ENCODE measurements at regions not wholly inside any gene's neighbourhood (a gene's known extent, or its start where the extent isn't known, plus 50 kb on each side); places are given as distances from the start of the nearest gene placed in this dataset.

DNA sequence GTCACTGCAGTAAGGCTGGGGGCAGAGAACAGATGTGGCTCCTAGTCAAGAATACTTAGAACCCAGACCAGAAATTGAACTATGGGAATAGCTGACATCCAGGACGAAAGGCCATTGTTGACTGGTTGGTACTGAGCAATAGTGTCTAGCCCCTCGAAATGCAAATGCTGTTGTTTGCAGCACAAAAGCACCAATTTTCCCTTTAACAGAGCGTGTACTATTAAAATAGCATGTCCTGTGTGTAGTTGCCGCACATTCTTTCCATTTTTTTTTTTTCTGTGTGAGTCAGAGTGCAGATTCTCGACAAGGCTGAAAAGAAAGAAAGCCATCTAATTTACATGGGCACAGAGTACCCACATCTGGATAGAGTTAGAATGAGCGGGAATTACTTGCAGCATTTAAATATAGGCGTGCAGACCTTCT lies 302.4 kb downstream of the PTEN start:
- no peaks in the 10 kb centered on the region for H3K79me1 ChIP-seq (ENCODE audit: low read depth, low read length)

DNA sequence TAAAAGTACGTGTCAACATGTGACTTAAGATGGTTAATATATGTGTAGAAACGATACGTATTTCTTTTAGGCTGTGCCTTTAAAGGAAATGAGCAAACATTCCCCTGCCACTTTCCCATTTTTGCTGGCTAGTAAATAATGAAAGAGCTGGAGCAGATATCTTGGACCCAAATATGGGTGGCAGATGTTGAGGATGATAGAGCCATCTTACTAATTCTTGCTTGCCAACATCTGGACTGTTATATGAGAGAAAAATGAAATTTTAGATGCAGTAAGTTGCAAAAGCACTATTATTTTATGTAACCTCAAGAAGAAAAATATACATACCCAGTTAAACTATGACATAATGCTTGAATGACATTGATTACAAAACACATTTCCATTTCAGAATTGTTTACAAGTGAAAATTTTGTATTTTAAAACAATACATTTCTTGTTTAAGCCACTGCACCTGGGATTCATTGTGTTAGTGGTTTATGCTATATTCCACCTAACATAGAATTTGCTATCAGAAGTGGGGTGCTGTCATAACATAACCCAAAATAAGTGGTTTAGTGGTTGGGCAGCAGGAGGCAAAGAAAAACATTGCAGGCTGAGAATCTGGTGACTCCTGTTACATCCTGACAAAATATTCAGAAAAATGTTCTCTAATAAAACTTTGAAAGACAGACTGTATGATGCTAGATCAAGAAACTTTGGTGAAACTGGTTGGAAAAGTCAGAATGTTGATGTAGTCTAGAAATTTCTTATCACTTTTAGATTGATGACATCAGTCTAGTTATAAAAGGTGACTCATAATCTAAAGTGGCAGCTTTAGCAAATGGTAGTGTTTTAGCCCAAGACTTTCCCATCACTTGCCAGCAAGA lies 305.0 kb downstream of the PTEN start:
- H3K4me2 ChIP-seq (ENCODE audit: insufficient read depth, low read length, poor library complexity, severe bottlenecking): no peak overlapping the region
- no peak overlapping the region for H2BK5ac ChIP-seq (ENCODE audit: low read length)
- no peak overlapping the region for H3K23ac ChIP-seq (ENCODE audit: low read depth, low read length, poor library complexity)
- H3K14ac ChIP-seq (ENCODE audit: low read length): no peak overlapping the region
- H3K36me3 ChIP-seq (replicated peaks in 1 of 2; ENCODE audit: control insufficient read depth in 2 of 2, insufficient read depth in 2 of 2, low read length in 2 of 2): no peaks in the 10 kb centered on the region
- H3K9ac ChIP-seq (ENCODE audit: low read depth, low read length, poor library complexity): no peak overlapping the region
- H2BK120ac ChIP-seq (ENCODE audit: low read depth, low read length): no peak overlapping the region
- no peak overlapping the region for H4K91ac ChIP-seq (ENCODE audit: low read depth, low read length, poor library complexity)
- no peak for DNase-seq (ENCODE audit: low spot score)
- WGBS, 2 donors (ENCODE audit: extremely low coverage in 2 of 2, insufficient read length in 2 of 2, insufficient replicate concordance in 1 of 2): no CpG with 5 or more reads among the region's 3 CpGs
- H2AFZ ChIP-seq (ENCODE audit: low read length): no peak overlapping the region
- no peak overlapping the region for H3K4me3 ChIP-seq (ENCODE audit: low read length in 2 of 2)
- no peak overlapping the region for H4K8ac ChIP-seq (ENCODE audit: low read depth, low read length)
- H2BK12ac ChIP-seq (ENCODE audit: low read length): no peak overlapping the region
- H3K9me3 ChIP-seq (replicated peaks in 1 of 2; ENCODE audit: control insufficient read depth in 2 of 2, insufficient read depth in 1 of 2, low read depth in 1 of 2, low read length in 2 of 2): no peaks in the 10 kb centered on the region
- H3K18ac ChIP-seq (ENCODE audit: low read length): no peak overlapping the region
- no peak overlapping the region for H2AK5ac ChIP-seq (ENCODE audit: low read depth, low read length)
- no peaks in the 10 kb centered on the region for H3K79me1 ChIP-seq (ENCODE audit: low read depth, low read length)
- H3K27ac ChIP-seq (replicated peaks; ENCODE audit: low read length): no peak overlapping the region
- peaks cover 0 to 2% of the 10 kb centered on the region in 2 donors for H3K4me1 ChIP-seq (ENCODE audit: control insufficient read depth in 2 of 2, insufficient read depth in 1 of 2, low read depth in 1 of 2, low read length in 2 of 2)
- H2BK15ac ChIP-seq (ENCODE audit: low read length): no peak overlapping the region
- no peak overlapping the region for H3K4ac ChIP-seq (ENCODE audit: low read length)
- no peaks in the 10 kb centered on the region for H3K27me3 ChIP-seq (ENCODE audit: control insufficient read depth in 3 of 3, insufficient read depth in 3 of 3, low read depth in 1 of 3, low read length in 3 of 3)

More for the DNA sequence above, 302.4 kb downstream of the PTEN start:
- no peak overlapping the region for H2AK5ac ChIP-seq (ENCODE audit: low read depth, low read length)
- DNase-seq (ENCODE audit: low spot score): no peak
- no peaks in the 10 kb centered on the region for H3K9me3 ChIP-seq (replicated peaks in 1 of 2; ENCODE audit: control insufficient read depth in 2 of 2, insufficient read depth in 1 of 2, low read depth in 1 of 2, low read length in 2 of 2)
- no CpG with 5 or more reads among the region's 7 CpGs for WGBS, 2 donors (ENCODE audit: extremely low coverage in 2 of 2, insufficient read length in 2 of 2, insufficient replicate concordance in 1 of 2)
- H3K4me3 ChIP-seq (ENCODE audit: low read length in 2 of 2): no peak overlapping the region
- H3K4me2 ChIP-seq (ENCODE audit: insufficient read depth, low read length, poor library complexity, severe bottlenecking): no peak overlapping the region
- H3K23ac ChIP-seq (ENCODE audit: low read depth, low read length, poor library complexity): no peak overlapping the region
- no peak overlapping the region for H3K9ac ChIP-seq (ENCODE audit: low read depth, low read length, poor library complexity)
- H2BK5ac ChIP-seq (ENCODE audit: low read length): no peak overlapping the region
- H2BK120ac ChIP-seq (ENCODE audit: low read depth, low read length): no peak overlapping the region
- H4K8ac ChIP-seq (ENCODE audit: low read depth, low read length): no peak overlapping the region
- H2BK15ac ChIP-seq (ENCODE audit: low read length): no peak overlapping the region
- H3K36me3 ChIP-seq (replicated peaks in 1 of 2; ENCODE audit: control insufficient read depth in 2 of 2, insufficient read depth in 2 of 2, low read length in 2 of 2): no peaks in the 10 kb centered on the region
- H3K18ac ChIP-seq (ENCODE audit: low read length): no peak overlapping the region
- H3K27me3 ChIP-seq (ENCODE audit: control insufficient read depth in 3 of 3, insufficient read depth in 3 of 3, low read depth in 1 of 3, low read length in 3 of 3): no peaks in the 10 kb centered on the region
- H4K91ac ChIP-seq (ENCODE audit: low read depth, low read length, poor library complexity): no peak overlapping the region
- peaks cover 0 to 2% of the 10 kb centered on the region in 2 donors for H3K4me1 ChIP-seq (ENCODE audit: control insufficient read depth in 2 of 2, insufficient read depth in 1 of 2, low read depth in 1 of 2, low read length in 2 of 2)
- H2BK12ac ChIP-seq (ENCODE audit: low read length): no peak overlapping the region
- H3K14ac ChIP-seq (ENCODE audit: low read length): no peak overlapping the region
- H2AFZ ChIP-seq (ENCODE audit: low read length): no peak overlapping the region
- H3K27ac ChIP-seq (replicated peaks; ENCODE audit: low read length): no peak overlapping the region
- no peak overlapping the region for H3K4ac ChIP-seq (ENCODE audit: low read length)

DNA sequence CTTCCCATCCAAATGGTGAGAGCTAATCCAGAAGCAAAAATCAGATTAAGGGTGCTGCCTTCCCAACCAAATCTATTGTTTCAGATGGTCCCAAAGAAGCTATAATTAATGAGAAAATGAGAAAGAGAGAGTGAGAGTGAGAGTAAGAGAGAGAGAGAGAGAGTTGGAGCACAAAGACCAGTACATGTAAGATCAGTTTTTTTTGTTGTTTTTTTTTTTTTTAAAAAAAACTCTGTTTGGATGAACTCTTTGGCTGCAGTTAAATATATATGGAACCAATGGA lies 305.6 kb downstream of the PTEN start:
- Histone ChIP-seq H3K4me3 (ENCODE audit: low read length in 2 of 2) (no peak overlapping the region), H2AK5ac (ENCODE audit: low read depth, low read length) (no peak overlapping the region), H4K91ac (ENCODE audit: low read depth, low read length, poor library complexity) (no peak overlapping the region), H3K36me3 (replicated peaks in 1 of 2; ENCODE audit: control insufficient read depth in 2 of 2, insufficient read depth in 2 of 2, low read length in 2 of 2) (no peaks in the 10 kb centered on the region), H2BK15ac (ENCODE audit: low read length) (no peak overlapping the region), H4K8ac (ENCODE audit: low read depth, low read length) (no peak overlapping the region), H3K27ac (replicated peaks; ENCODE audit: low read length) (no peak overlapping the region), H3K4ac (ENCODE audit: low read length) (no peak overlapping the region), H2AFZ (ENCODE audit: low read length) (no peak overlapping the region), H3K27me3 (ENCODE audit: control insufficient read depth in 3 of 3, insufficient read depth in 3 of 3, low read depth in 1 of 3, low read length in 3 of 3) (no peaks in the 10 kb centered on the region), H3K23ac (ENCODE audit: low read depth, low read length, poor library complexity) (no peak overlapping the region), H3K14ac (ENCODE audit: low read length) (no peak overlapping the region), H3K79me1 (ENCODE audit: low read depth, low read length) (no peaks in the 10 kb centered on the region), H3K18ac (ENCODE audit: low read length) (no peak overlapping the region), H3K9ac (ENCODE audit: low read depth, low read length, poor library complexity) (no peak overlapping the region), H2BK120ac (ENCODE audit: low read depth, low read length) (no peak overlapping the region), H3K4me2 (ENCODE audit: insufficient read depth, low read length, poor library complexity, severe bottlenecking) (no peak overlapping the region), H3K4me1 (ENCODE audit: control insufficient read depth in 2 of 2, insufficient read depth in 1 of 2, low read depth in 1 of 2, low read length in 2 of 2) (peaks cover 0 to 2% of the 10 kb centered on the region in 2 donors), H2BK5ac (ENCODE audit: low read length) (no peak overlapping the region), H3K9me3 (replicated peaks in 1 of 2; ENCODE audit: control insufficient read depth in 2 of 2, insufficient read depth in 1 of 2, low read depth in 1 of 2, low read length in 2 of 2) (no peaks in the 10 kb centered on the region), H2BK12ac (ENCODE audit: low read length) (no peak overlapping the region)
- DNase-seq (ENCODE audit: low spot score): no peak

DNA sequence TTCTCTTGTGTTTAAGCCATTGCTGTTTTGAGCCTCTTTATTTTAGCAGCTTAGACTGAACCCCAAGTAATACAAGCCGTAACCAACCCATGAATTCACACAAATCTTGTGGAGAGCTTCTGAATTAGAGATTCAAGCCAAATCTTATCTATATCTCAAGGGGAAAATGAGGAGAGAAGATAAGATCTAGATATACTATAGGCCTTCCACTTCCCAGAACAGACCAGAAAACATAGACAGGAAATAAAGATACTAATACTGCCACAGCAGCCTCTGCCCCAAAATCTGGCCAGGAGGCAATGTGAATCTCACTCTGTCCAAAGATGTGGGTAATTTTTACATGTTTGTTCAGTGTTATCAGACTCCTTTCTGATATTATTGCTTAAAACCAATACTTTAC lies 307.2 kb downstream of the PTEN start:
- no peaks in the 10 kb centered on the region for H3K9me3 ChIP-seq (replicated peaks in 1 of 2; ENCODE audit: control insufficient read depth in 2 of 2, insufficient read depth in 1 of 2, low read depth in 1 of 2, low read length in 2 of 2)
- no peak overlapping the region for H2BK12ac ChIP-seq (ENCODE audit: low read length)
- H3K18ac ChIP-seq (ENCODE audit: low read length): no peak overlapping the region
- no peaks in the 10 kb centered on the region for H3K79me1 ChIP-seq (ENCODE audit: low read depth, low read length)
- no CpG with 5 or more reads among the region's 1 CpG for WGBS, 2 donors (ENCODE audit: extremely low coverage in 2 of 2, insufficient read length in 2 of 2, insufficient replicate concordance in 1 of 2)
- no peak overlapping the region for H3K9ac ChIP-seq (ENCODE audit: low read depth, low read length, poor library complexity)
- no peak overlapping the region for H3K14ac ChIP-seq (ENCODE audit: low read length)
- H3K27me3 ChIP-seq (ENCODE audit: control insufficient read depth in 3 of 3, insufficient read depth in 3 of 3, low read depth in 1 of 3, low read length in 3 of 3): no peaks in the 10 kb centered on the region
- H2BK120ac ChIP-seq (ENCODE audit: low read depth, low read length): no peak overlapping the region
- no peak overlapping the region for H3K4me2 ChIP-seq (ENCODE audit: insufficient read depth, low read length, poor library complexity, severe bottlenecking)
- no peak overlapping the region for H4K91ac ChIP-seq (ENCODE audit: low read depth, low read length, poor library complexity)
- no peak overlapping the region for H2BK5ac ChIP-seq (ENCODE audit: low read length)
- no peaks in the 10 kb centered on the region for H3K36me3 ChIP-seq (replicated peaks in 1 of 2; ENCODE audit: control insufficient read depth in 2 of 2, insufficient read depth in 2 of 2, low read length in 2 of 2)
- no peak overlapping the region for H4K8ac ChIP-seq (ENCODE audit: low read depth, low read length)
- no peak overlapping the region for H2BK15ac ChIP-seq (ENCODE audit: low read length)
- H3K4me3 ChIP-seq (ENCODE audit: low read length in 2 of 2): no peak overlapping the region
- H2AK5ac ChIP-seq (ENCODE audit: low read depth, low read length): no peak overlapping the region
- H2AFZ ChIP-seq (ENCODE audit: low read length): no peak overlapping the region
- no peak overlapping the region for H3K23ac ChIP-seq (ENCODE audit: low read depth, low read length, poor library complexity)
- H3K4ac ChIP-seq (ENCODE audit: low read length): no peak overlapping the region
- DNase-seq (ENCODE audit: low spot score): no peak
- no peaks in the 10 kb centered on the region for H3K4me1 ChIP-seq (ENCODE audit: control insufficient read depth in 2 of 2, insufficient read depth in 1 of 2, low read depth in 1 of 2, low read length in 2 of 2)
- no peak overlapping the region for H3K27ac ChIP-seq (replicated peaks; ENCODE audit: low read length)
